Thyroid gland (tissue), 4 donors: ENCODE measurements at regions not wholly inside any gene's neighbourhood (a gene's known extent, or its start where the extent isn't known, plus 50 kb on each side); places are given as distances from the start of the nearest gene placed in this dataset.

Source experiments
- POLR2A ChIP-seq, 2 donors: fragments of 450-650 bp; IDR thresholded peaks; one replicate each; pipeline ENCODE4 v1.6.1; 2017; ENCODE audit warnings: antibody characterized with exemption in 2 of 2, mild to moderate bottlenecking in 2 of 2, moderate library complexity in 1 of 2
- TF ChIP-seq, protein P1 (sequence below), 6 experiments: fragments of 200-600 bp in 3 of 6; fragments of 450-650 bp in 3 of 6; sonication (generic) in 3 of 6; IDR thresholded peaks; one replicate each; pipeline ENCODE4 v1.5.1; 2016 to 2019; ENCODE audit warnings: antibody characterized with exemption in 6 of 6, mild to moderate bottlenecking in 2 of 6, inconsistent platforms in 1 of 6, moderate library complexity in 1 of 6

DNA sequence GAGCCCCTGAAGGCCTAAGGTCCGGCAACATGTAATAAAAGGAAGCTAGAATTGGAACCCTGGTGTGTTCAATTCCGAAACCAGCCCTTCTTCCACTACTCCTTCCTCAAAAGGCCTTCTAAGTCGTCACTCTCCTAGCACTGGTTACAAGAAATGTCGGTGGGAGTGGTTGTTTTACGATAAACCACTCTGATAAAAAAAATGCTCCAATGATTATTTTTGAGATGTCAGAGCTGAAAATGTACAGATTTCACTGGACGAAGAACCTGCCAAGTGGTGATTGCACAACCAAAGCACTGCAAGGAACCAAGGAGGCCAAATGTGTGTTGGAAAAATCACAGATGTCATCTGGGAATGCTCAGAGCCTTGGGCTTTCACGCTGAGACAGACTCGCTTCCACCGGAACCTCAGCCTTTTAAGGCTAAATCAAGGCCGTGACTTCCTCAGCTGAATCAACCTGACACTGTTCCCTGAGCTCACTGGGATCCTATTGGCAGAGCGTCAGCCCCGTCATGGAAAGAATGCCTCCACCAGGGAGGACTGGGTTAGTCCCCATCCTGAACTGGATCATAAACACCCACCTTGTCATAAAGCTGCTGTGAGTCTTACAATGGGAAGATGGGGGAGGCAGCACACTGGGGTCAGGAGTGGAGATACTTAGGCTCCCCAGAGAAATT lies 108.1 kb upstream of the THBS1 start:
- TF ChIP-seq, protein P1, sequence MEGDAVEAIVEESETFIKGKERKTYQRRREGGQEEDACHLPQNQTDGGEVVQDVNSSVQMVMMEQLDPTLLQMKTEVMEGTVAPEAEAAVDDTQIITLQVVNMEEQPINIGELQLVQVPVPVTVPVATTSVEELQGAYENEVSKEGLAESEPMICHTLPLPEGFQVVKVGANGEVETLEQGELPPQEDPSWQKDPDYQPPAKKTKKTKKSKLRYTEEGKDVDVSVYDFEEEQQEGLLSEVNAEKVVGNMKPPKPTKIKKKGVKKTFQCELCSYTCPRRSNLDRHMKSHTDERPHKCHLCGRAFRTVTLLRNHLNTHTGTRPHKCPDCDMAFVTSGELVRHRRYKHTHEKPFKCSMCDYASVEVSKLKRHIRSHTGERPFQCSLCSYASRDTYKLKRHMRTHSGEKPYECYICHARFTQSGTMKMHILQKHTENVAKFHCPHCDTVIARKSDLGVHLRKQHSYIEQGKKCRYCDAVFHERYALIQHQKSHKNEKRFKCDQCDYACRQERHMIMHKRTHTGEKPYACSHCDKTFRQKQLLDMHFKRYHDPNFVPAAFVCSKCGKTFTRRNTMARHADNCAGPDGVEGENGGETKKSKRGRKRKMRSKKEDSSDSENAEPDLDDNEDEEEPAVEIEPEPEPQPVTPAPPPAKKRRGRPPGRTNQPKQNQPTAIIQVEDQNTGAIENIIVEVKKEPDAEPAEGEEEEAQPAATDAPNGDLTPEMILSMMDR (IDR thresholded peaks at IDR 0.05) = no peak
- no peak for TF ChIP-seq POLR2A (IDR thresholded peaks at IDR 0.05)
